ENCODE measurements at regions not wholly inside any gene's neighbourhood (a gene's known extent, or its start where the extent isn't known, plus 50 kb on each side); places are given as distances from the start of the nearest gene placed in this dataset.

DNA sequence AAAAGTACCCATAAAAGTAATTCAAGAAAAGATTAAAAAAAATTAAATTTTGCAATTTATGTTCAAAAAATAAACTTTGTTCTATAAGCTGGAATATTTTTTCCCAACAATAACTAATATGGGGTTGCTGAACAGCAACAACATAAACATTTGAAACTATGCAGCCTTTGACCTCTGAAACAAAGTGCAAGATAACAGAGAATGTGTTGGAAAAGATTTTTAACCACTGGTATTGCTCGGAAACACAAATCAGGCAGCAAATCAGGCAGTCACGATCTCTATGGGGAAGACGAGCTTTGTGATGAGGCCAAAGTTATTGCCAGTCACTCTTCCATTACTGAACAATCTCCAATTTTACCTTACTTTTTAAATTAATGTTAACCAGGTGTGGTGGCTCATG lies 332.1 kb downstream of the PABPC4L start:
- Mint-ChIP-seq H3K27ac (no peak overlapping the region), H3K4me3 (no peak overlapping the region), H3K9me3 (peaks cover 15% of the 10 kb centered on the region), H3K4me1 (ENCODE audit: low read depth) (no peaks in the 10 kb centered on the region), H3K27me3 (no peaks in the 10 kb centered on the region), H3K36me3 (ENCODE audit: low read depth) (no peaks in the 10 kb centered on the region)
- POLR2A ChIA-PET: no interaction called here
- CTCF ChIA-PET: no interaction called here
- intact Hi-C loops (cut with DNase I, micrococcal nuclease): no loop called here
- H3K27ac ChIP-seq (ENCODE audit: low read depth in 1 of 2, low read length in 2 of 2): no peak overlapping the region
- peaks cover 0 to 3% of the 10 kb centered on the region in 2 experiments for H3K9me3 ChIP-seq (ENCODE audit: control insufficient read depth in 1 of 2, insufficient read depth in 1 of 2, low read length in 2 of 2)
- no peaks in the 10 kb centered on the region for H3K36me3 ChIP-seq (ENCODE audit: insufficient read depth, low read length)
- no peak for TF ChIP-seq CTCF (IDR thresholded peaks at IDR 0.05)
- DNase-seq: no peak
- no peaks in the 10 kb centered on the region for H3K4me1 ChIP-seq (ENCODE audit: insufficient read depth, low read length)
- H3K27me3 ChIP-seq (ENCODE audit: control insufficient read depth in 1 of 2, insufficient read depth in 2 of 2, low read length in 2 of 2): no peaks in the 10 kb centered on the region
- no peak for ATAC-seq (ENCODE audit: poor library complexity)
- no peak overlapping the region for H3K4me3 ChIP-seq (ENCODE audit: low read length)

- no peak for TF ChIP-seq CTCF (IDR thresholded peaks at IDR 0.05)
- Histone ChIP-seq H3K4me1 (ENCODE audit: insufficient read depth, low read length) (no peaks in the 10 kb centered on the region), H3K27ac (ENCODE audit: low read depth in 1 of 2, low read length in 2 of 2) (no peak overlapping the region), H3K27me3 (ENCODE audit: control insufficient read depth in 1 of 2, insufficient read depth in 2 of 2, low read length in 2 of 2) (no peaks in the 10 kb centered on the region), H3K9me3 (ENCODE audit: control insufficient read depth in 1 of 2, insufficient read depth in 1 of 2, low read length in 2 of 2) (peaks cover 0 to 3% of the 10 kb centered on the region in 2 experiments), H3K4me3 (ENCODE audit: low read length) (no peak overlapping the region), H3K36me3 (ENCODE audit: insufficient read depth, low read length) (no peaks in the 10 kb centered on the region)
- peaks cover 12% of the 10 kb centered on the region for H3K9me3 Mint-ChIP-seq
- POLR2A ChIA-PET: no interaction called here
- no peak overlapping the region for H3K4me3 Mint-ChIP-seq
- H3K4me1 Mint-ChIP-seq (ENCODE audit: low read depth): no peaks in the 10 kb centered on the region
- DNase-seq (no peak), ATAC-seq (ENCODE audit: poor library complexity) (no peak)
- intact Hi-C loops (cut with DNase I, micrococcal nuclease): no loop called here
- no peak overlapping the region for H3K27ac Mint-ChIP-seq
- CTCF ChIA-PET: no interaction called here
- H3K36me3 Mint-ChIP-seq (ENCODE audit: low read depth): no peaks in the 10 kb centered on the region
- H3K27me3 Mint-ChIP-seq: no peaks in the 10 kb centered on the region
These were observed 332.7 kb downstream of the PABPC4L start for GRCh38 chr4:133868856-133869255.

- Histone ChIP-seq H3K4me1 (ENCODE audit: insufficient read depth, low read length) (no peaks in the 10 kb centered on the region), H3K4me3 (ENCODE audit: low read length) (no peak overlapping the region), H3K36me3 (ENCODE audit: insufficient read depth, low read length) (no peaks in the 10 kb centered on the region), H3K27me3 (ENCODE audit: control insufficient read depth in 1 of 2, insufficient read depth in 2 of 2, low read length in 2 of 2) (no peaks in the 10 kb centered on the region), H3K9me3 (ENCODE audit: control insufficient read depth in 1 of 2, insufficient read depth in 1 of 2, low read length in 2 of 2) (peaks cover 0 to 3% of the 10 kb centered on the region in 2 experiments), H3K27ac (ENCODE audit: low read depth in 1 of 2, low read length in 2 of 2) (no peak overlapping the region)
- H3K27me3 Mint-ChIP-seq: no peaks in the 10 kb centered on the region
- H3K4me1 Mint-ChIP-seq (ENCODE audit: low read depth): no peaks in the 10 kb centered on the region
- H3K4me3 Mint-ChIP-seq: no peak overlapping the region
- no peaks in the 10 kb centered on the region for H3K36me3 Mint-ChIP-seq (ENCODE audit: low read depth)
- no peak overlapping the region for H3K27ac Mint-ChIP-seq
- intact Hi-C loops (cut with DNase I, micrococcal nuclease): no loop called here
- no peak for TF ChIP-seq CTCF (IDR thresholded peaks at IDR 0.05)
- DNase-seq (no peak), ATAC-seq (ENCODE audit: poor library complexity) (no peak)
- H3K9me3 Mint-ChIP-seq: peaks cover 8% of the 10 kb centered on the region
- POLR2A ChIA-PET: no interaction called here
- CTCF ChIA-PET: no interaction called here
These were observed 335.3 kb downstream of the PABPC4L start for GRCh38 chr4:133866328-133866699.
